Esophagus muscularis mucosa (tissue), 4 donors: ENCODE measurements at regions not wholly inside any gene's neighbourhood (a gene's known extent, or its start where the extent isn't known, plus 50 kb on each side); places are given as distances from the start of the nearest gene placed in this dataset.

Experiments used
- DNase-seq: peaks from one replicate; pipeline ENCODE4 v3.0.0-alpha.2; 2017; ENCODE audit errors: extremely low spot score
- H3K27ac ChIP-seq, 4 donors: fragments of 200-600 bp; sonication (generic); replicated peaks in 1 of 4; 1 replicate in 3 of 4; 2 replicates in 1 of 4; pipeline ENCODE4 v1.5.1; 2016 to 2019; ENCODE audit warnings: mild to moderate bottlenecking in 1 of 4
- H3K27me3 ChIP-seq, 4 donors: fragments of 200-600 bp; sonication (generic); one replicate each; pipeline versions ENCODE4 v1.5.1 to v1.6.0; 2016 to 2019
- H3K36me3 ChIP-seq, 4 donors: fragments of 200-600 bp; sonication (generic); one replicate each; pipeline ENCODE4 v1.5.1; 2016 to 2019
- H3K4me1 ChIP-seq, 4 donors: fragments of 200-600 bp; sonication (generic); one replicate each; pipeline ENCODE4 v1.5.1; 2016 to 2019
- H3K4me3 ChIP-seq, 4 donors: fragments of 200-600 bp; sonication (generic); 1 replicate in 2 of 4; 2 replicates in 2 of 4; pipeline ENCODE4 v1.5.1; 2016 to 2019; ENCODE audit warnings: mild to moderate bottlenecking in 4 of 4, moderate library complexity in 1 of 4
- H3K9me3 ChIP-seq, 4 donors: fragments of 200-600 bp; sonication (generic); 1 replicate in 3 of 4; 2 replicates in 1 of 4; pipeline ENCODE4 v1.5.1; 2016 to 2019
- CTCF ChIP-seq, 3 experiments: fragments of 200-600 bp in 2 of 3; fragments of 450-650 bp in 1 of 3; sonication (generic) in 2 of 3; IDR thresholded peaks; one replicate each; pipeline ENCODE4 v1.5.1; 2017 to 2019; ENCODE audit warnings: antibody characterized with exemption in 3 of 3, mild to moderate bottlenecking in 2 of 3, moderate library complexity in 1 of 3
- EP300 ChIP-seq: sonication (generic); formaldehyde crosslinking; IDR thresholded peaks from one replicate; pipeline ENCODE4 v1.6.1; 2017; ENCODE audit warnings: antibody characterized with exemption
- POLR2A ChIP-seq: fragments of 450-650 bp; IDR thresholded peaks from one replicate; pipeline ENCODE4 v1.6.1; 2017; ENCODE audit warnings: antibody characterized with exemption, moderate library complexity, mild to moderate bottlenecking, low read depth
- POLR2AphosphoS5 ChIP-seq, 2 donors: sonication (generic); formaldehyde crosslinking; IDR thresholded peaks; one replicate each; pipeline ENCODE4 v1.6.1; 2017; ENCODE audit warnings: antibody characterized with exemption in 2 of 2
- WGBS: methylation state at CpG from one replicate; pipeline ENCODE4 v1.1.5; 2018; 5-methylcytosine and 5-hydroxymethylcytosine counted together
- intact Hi-C: fragments of 100-400 bp; cut with DNase I; formaldehyde crosslinking; loops from one replicate; pipeline ENCODE4 v1.15.1; 2023

- intact Hi-C loops, result no loop called here
- no peak overlapping the region for H3K4me3 ChIP-seq
- H3K4me1 ChIP-seq, result no peaks in the 10 kb centered on the region
- H3K27me3 ChIP-seq, result no peaks in the 10 kb centered on the region
- DNase-seq, result no peak
- H3K36me3 ChIP-seq, result no peaks in the 10 kb centered on the region
- TF ChIP-seq CTCF (IDR thresholded peaks at IDR 0.05) (no peak), POLR2AphosphoS5 (IDR thresholded peaks at IDR 0.05) (no peak), POLR2A (no peak), EP300 (no peak)
- no peak overlapping the region for H3K27ac ChIP-seq
- peaks cover 0 to 9% (median 4%) of the 10 kb centered on the region in 4 donors for H3K9me3 ChIP-seq
These were observed 631.4 kb upstream of the CDH2 start for GRCh38 chr18:28808373-28808772.

DNA sequence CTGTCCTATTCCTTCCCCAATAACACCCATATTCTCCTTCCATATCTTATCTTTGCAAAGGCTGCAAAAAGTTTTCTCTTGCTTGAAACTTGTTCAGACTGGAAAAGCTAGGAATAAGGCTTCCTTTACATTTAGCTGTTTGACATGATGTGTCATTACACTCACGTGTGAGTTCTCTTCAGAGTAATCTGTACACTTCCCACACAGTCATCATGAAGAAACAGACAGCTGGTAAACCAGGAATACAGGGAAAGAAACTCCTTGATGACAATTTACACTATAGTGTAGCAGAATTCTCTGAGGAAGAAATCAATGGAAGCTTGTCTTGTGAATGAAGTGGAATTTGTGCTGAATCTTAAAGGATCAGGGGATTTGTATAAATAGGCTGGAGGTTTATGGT is 628.6 kb upstream of the CDH2 start:
- 59% methylated on average over 1 of the region's 1 CpG for WGBS
- no peak overlapping the region for H3K27ac ChIP-seq

DNA sequence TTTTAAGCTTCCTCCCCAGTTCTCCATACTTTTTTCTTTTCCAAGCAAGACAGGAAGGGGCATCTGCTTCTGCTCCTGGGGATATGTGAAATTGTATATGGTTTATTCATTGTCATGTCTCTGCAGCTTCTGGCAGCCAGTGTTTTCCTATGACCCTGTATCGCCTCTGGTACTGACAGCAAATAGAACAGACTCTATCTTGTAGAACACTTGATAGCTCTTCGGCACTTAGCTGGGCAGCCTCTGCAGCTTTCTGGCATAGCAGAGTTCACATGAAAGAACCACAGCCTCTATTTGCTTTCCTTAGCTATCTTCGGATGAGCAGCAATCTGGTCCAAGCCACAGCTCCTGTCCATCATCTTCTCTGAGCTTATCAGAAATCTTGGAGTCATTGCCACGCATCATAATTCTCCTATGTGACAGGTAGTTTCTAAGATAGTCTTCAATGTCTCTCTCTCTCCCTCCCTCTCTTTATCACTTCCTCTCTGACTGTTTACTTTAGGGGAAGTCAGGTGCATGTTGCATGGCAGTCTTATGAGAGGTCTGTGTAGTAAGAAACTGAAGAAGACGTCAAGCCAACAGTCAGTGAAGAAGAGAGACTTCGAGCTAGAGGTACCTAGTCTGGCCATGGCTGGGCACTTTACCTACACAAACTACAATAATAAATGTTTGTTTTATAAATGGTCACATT is 627.7 kb upstream of the CDH2 start:
- Histone ChIP-seq H3K27me3 (no peaks in the 10 kb centered on the region), H3K4me3 (no peak overlapping the region), H3K36me3 (no peaks in the 10 kb centered on the region), H3K4me1 (no peaks in the 10 kb centered on the region), H3K27ac (no peak overlapping the region), H3K9me3 (peaks cover 0 to 9% (median 4%) of the 10 kb centered on the region in 4 donors)
- no peak for DNase-seq
- intact Hi-C loops, result no loop called here
- no peak for TF ChIP-seq POLR2A
- TF ChIP-seq CTCF (IDR thresholded peaks at IDR 0.05), result no peak
- no peak for TF ChIP-seq EP300
- TF ChIP-seq POLR2AphosphoS5 (IDR thresholded peaks at IDR 0.05), result no peak
- WGBS, result 63% methylated on average over 6 of the region's 6 CpGs

More for the DNA sequence above, 628.6 kb upstream of the CDH2 start:
- Histone ChIP-seq H3K4me1 (no peaks in the 10 kb centered on the region), H3K27me3 (no peaks in the 10 kb centered on the region), H3K4me3 (no peak overlapping the region), H3K9me3 (peaks cover 0 to 9% (median 4%) of the 10 kb centered on the region in 4 donors), H3K36me3 (no peaks in the 10 kb centered on the region)
- no peak for DNase-seq
- intact Hi-C loops, result no loop called here
- TF ChIP-seq POLR2AphosphoS5 (IDR thresholded peaks at IDR 0.05) (no peak), EP300 (no peak), CTCF (IDR thresholded peaks at IDR 0.05) (no peak), POLR2A (no peak)

- Histone ChIP-seq H3K9me3 (no peaks in the 10 kb centered on the region), H3K4me3 (no peak overlapping the region), H3K4me1 (no peaks in the 10 kb centered on the region), H3K27me3 (no peaks in the 10 kb centered on the region), H3K27ac (no peak overlapping the region), H3K36me3 (no peaks in the 10 kb centered on the region)
- no peak for TF ChIP-seq POLR2A
- TF ChIP-seq CTCF (IDR thresholded peaks at IDR 0.05), result no peak
- no peak for TF ChIP-seq POLR2AphosphoS5 (IDR thresholded peaks at IDR 0.05)
- no peak for TF ChIP-seq EP300
- WGBS, result 58% methylated on average over 4 of the region's 4 CpGs
- DNase-seq, result no peak
- intact Hi-C loops, result no loop called here
These were observed 625.6 kb upstream of the CDH2 start for GRCh38 chr18:28802546-28802945.

DNA sequence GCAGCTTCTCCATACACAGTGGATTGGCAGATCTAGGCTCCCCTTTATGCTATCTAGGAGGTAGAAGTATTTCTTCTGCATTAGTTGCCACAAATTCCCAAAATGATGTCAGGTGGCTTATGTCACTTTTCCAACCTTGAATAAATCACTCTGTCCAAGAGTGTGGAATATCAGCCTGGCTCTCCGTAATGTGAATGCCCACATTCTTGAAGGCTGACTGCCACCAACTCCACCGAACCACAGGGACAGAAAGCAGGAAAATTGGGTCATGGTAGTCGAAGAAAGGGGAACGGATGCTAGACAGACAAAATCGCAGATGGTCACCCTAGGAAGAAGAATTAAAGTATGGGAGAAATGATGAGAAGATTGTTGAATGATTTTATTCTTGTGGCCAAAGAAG is 624.9 kb upstream of the CDH2 start:
- intact Hi-C loops, result no loop called here
- 91% methylated on average over 5 of the region's 5 CpGs for WGBS
- TF ChIP-seq POLR2AphosphoS5 (IDR thresholded peaks at IDR 0.05) (no peak), EP300 (no peak), CTCF (IDR thresholded peaks at IDR 0.05) (no peak), POLR2A (no peak)
- Histone ChIP-seq H3K4me1 (no peaks in the 10 kb centered on the region), H3K27me3 (no peaks in the 10 kb centered on the region), H3K4me3 (no peak overlapping the region), H3K36me3 (no peaks in the 10 kb centered on the region), H3K9me3 (no peaks in the 10 kb centered on the region), H3K27ac (no peak overlapping the region)
- no peak for DNase-seq
